ENCODE measurements at regions not wholly inside any gene's neighbourhood (a gene's known extent, or its start where the extent isn't known, plus 50 kb on each side); places are given as distances from the start of the nearest gene placed in this dataset.

DNA sequence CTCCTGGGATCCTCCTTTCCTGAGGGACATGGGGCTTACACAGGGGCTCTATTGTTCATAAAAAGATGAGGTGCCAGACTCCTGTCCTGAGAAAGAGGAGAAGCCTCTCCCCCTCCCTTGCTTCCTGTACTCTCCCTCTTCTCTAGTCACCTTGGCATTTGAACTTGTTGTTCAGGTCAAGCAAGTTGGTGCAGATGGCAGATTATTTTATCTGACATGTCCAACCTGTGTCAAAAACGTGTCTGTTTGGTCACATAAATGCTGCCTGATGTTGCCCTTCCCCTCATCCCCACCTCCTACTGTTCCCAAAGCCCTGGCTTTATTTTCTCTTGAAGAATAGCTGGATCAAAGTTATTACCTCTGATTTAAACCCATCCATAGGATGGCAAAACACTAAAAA, 154.8 kb downstream of the TMX1 start:
- H3K36me3 Mint-ChIP-seq = no peaks in the 10 kb centered on the region
- no peak overlapping the region for H3K4me3 Mint-ChIP-seq
- no peak overlapping the region for H3K27ac Mint-ChIP-seq
- ATAC-seq (ENCODE audit: low read depth in 2 of 2) = no peak
- peaks cover 10 to 37% (median 34%) of the 10 kb centered on the region in 3 donors for H3K27me3 Mint-ChIP-seq
- no peak for DNase-seq
- peaks cover 0 to 4% (median 0%) of the 10 kb centered on the region in 7 donors for H3K9me3 Mint-ChIP-seq
- H3K4me1 Mint-ChIP-seq = no peaks in the 10 kb centered on the region

DNA sequence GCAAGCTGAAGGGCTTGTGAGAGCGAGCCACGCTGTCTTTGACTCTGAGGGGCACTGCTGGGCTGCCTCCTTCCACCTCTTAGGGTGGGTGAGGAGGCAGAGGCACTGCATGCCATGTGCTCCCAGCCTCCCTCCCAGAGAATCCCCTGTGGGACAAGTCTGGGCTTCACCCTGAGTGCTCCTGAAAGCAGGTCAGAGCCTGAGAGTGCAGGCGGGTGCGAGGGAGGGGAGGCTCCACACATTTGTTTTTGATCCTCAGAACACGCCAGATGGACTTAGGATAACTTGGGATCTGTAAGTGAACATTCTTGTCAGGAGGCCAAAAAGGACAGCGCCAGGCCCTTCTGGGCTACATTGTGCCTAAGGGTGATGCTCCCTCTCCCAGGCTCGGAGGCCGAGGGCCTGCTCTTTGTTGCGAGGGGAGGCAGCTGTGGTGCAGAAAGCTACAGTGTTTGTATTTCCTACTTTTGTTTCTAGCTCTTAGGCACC, 155.4 kb downstream of the TMX1 start:
- ATAC-seq (ENCODE audit: low read depth in 2 of 2) (no peak), DNase-seq (no peak)
- no peak overlapping the region for H3K27ac Mint-ChIP-seq
- no peaks in the 10 kb centered on the region for H3K4me1 Mint-ChIP-seq
- H3K27me3 Mint-ChIP-seq = peaks cover 14 to 34% (median 33%) of the 10 kb centered on the region in 3 donors
- no peak overlapping the region for H3K4me3 Mint-ChIP-seq
- peaks cover 0 to 2% (median 0%) of the 10 kb centered on the region in 7 donors for H3K9me3 Mint-ChIP-seq
- H3K36me3 Mint-ChIP-seq = no peaks in the 10 kb centered on the region

DNA sequence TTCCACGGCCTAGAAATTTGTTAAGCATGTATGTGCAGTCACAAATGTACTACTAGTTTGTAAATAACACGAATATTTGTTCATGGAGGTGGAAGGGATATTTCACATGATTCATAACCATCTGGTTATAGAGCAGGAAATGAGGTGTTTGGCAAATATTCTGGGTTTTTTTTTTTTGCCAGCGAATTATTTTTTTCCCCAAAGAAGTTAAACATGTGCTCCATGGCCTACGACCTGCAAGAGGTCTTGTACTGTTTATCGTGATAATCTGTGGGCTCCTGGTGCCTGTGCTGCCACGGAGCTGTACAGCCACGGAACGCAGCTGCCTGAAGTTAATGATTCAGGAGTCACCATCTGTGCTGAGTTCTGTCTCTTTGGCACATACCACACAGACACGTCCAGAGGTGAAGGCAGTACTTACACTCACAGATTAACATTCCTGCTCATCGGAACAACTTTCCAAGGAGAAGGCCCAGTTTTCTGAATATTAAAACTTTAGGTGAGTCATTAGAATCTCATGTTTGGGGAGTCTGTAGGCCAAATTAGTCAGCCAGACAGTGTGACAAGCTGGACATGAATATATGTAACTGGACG, 156.3 kb downstream of the TMX1 start:
- ATAC-seq (ENCODE audit: low read depth in 2 of 2) = no peak
- no peaks in the 10 kb centered on the region for H3K4me1 Mint-ChIP-seq
- no peaks in the 10 kb centered on the region for H3K36me3 Mint-ChIP-seq
- H3K4me3 Mint-ChIP-seq = no peak overlapping the region
- peaks cover 14 to 34% (median 32%) of the 10 kb centered on the region in 3 donors for H3K27me3 Mint-ChIP-seq
- no peak for DNase-seq
- H3K9me3 Mint-ChIP-seq = peaks cover 0 to 2% (median 0%) of the 10 kb centered on the region in 7 donors
- H3K27ac Mint-ChIP-seq = no peak overlapping the region

DNA sequence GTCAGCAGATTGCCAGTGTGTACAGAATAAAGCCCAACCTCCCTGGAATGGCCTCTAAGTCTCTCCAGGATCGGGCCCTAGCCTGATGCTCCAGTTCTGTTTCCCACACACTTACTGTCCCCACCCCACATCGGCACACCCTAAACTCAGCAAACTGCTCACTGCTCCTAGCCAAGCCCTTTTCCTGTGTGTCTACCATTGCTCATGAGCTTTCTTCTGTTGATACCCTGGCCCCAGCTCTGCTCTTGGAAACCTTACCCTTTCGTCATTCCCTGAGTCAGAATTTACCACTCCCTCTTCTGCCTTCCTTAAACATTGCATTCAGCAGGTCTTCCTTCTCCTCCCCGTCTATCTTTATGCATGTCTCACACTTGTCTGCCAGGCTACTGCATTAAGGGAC, 158.9 kb downstream of the TMX1 start:
- no peak overlapping the region for H3K27ac Mint-ChIP-seq
- DNase-seq = no peak
- H3K36me3 Mint-ChIP-seq = no peaks in the 10 kb centered on the region
- H3K9me3 Mint-ChIP-seq = peaks cover 0 to 5% (median 0%) of the 10 kb centered on the region in 7 donors
- H3K4me3 Mint-ChIP-seq = no peak overlapping the region
- H3K4me1 Mint-ChIP-seq = no peaks in the 10 kb centered on the region
- H3K27me3 Mint-ChIP-seq = peaks cover 14 to 41% (median 39%) of the 10 kb centered on the region in 3 donors
- no peak for ATAC-seq (ENCODE audit: low read depth in 2 of 2)

DNA sequence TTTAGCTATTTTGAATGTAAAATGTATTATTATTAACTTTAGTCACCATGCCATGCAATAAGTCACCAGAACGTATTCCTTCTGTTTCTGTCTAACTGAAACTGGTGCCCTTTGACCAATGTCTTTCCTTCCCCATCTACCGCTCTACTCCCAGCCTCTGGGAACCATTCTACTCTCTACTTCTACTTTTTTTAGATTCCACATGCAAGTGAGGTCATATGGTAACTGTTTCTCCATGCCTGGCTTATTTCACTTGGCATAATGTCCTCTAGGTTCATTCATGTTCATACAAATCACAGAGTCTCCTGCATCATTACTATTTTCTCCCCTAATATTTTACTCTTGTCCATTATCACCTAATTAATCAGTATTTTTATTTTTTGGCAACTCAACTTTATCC, 160.1 kb downstream of the TMX1 start:
- Mint-ChIP-seq H3K27ac (peak overlapping the region in 1 of 6 donors; percentile 59), H3K27me3 (peaks cover 18 to 36% (median 32%) of the 10 kb centered on the region in 3 donors), H3K9me3 (peaks cover 0 to 5% (median 0%) of the 10 kb centered on the region in 7 donors), H3K36me3 (no peaks in the 10 kb centered on the region), H3K4me3 (no peak overlapping the region), H3K4me1 (no peaks in the 10 kb centered on the region)
- DNase-seq (no peak), ATAC-seq (ENCODE audit: low read depth in 2 of 2) (no peak)

DNA sequence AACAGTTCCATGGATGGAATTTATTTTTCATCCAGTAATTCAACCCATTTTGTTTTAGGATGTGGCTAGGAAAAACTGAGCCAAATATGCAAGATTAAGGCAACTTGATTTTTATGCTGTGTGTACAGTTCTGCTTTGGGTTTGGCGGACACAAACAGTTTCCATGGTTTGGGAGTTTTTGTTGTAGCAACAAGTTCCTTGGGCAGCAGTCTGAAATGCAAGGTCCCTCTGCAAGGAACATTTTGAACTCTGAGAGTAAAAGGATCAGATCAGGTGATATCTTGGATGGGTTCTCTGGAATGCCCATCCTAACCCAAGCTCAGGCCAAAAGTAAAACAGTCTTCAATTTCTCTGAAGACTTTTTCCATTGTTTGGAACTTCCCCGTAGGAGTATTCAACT, 161.2 kb downstream of the TMX1 start:
- Mint-ChIP-seq H3K4me1 (no peaks in the 10 kb centered on the region), H3K4me3 (no peak overlapping the region), H3K27me3 (peaks cover 23 to 32% (median 31%) of the 10 kb centered on the region in 3 donors), H3K36me3 (no peaks in the 10 kb centered on the region), H3K9me3 (peaks cover 0 to 5% (median 0%) of the 10 kb centered on the region in 7 donors), H3K27ac (no peak overlapping the region)
- ATAC-seq (ENCODE audit: low read depth in 2 of 2) = no peak
- DNase-seq = no peak

DNA sequence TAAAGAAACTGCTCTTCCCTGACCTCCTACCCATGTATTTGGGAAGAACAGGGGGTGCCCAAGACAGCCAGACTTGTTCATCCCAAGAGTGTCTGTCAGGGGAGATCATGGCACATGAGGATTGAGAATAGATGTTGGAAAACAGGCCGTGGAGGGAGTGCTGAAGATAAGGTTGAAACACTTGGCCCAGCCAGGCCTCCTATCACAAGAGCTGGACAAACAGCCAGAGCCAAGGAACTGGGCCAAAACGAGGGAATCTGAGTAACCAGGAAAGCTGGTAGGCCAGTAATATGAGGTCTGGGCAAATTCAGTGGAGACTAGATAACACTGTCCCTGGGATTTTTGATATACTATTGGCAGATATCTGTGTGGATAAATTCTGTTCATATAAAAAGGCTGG, 161.7 kb downstream of the TMX1 start:
- DNase-seq (no peak), ATAC-seq (ENCODE audit: low read depth in 2 of 2) (no peak)
- Mint-ChIP-seq H3K9me3 (peaks cover 0 to 5% (median 0%) of the 10 kb centered on the region in 7 donors), H3K36me3 (no peaks in the 10 kb centered on the region), H3K4me1 (no peaks in the 10 kb centered on the region), H3K27ac (no peak overlapping the region), H3K4me3 (no peak overlapping the region), H3K27me3 (peaks cover 23 to 29% (median 27%) of the 10 kb centered on the region in 3 donors)

DNA sequence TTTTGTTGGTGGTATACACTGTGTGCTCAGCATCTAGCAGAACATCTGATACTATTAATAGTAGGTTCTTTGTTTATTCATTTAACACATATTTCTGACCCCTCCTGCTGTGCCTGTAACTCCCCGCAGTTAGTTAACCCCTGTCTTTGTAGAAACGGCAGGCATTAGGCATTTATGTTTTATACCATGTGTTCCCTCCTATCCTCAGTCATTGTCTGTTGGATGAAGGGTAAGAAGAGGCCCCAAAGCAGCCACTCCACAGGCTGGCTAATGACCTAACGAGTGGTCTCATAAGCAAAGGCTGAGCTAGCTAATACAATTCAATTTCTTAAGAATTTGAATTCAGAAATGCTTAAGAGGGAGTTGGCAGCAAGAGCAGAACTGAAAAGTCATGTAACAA, 170.8 kb downstream of the TMX1 start:
- ATAC-seq (ENCODE audit: low read depth in 2 of 2) (no peak), DNase-seq (no peak)
- Mint-ChIP-seq H3K4me3 (no peak overlapping the region), H3K4me1 (no peaks in the 10 kb centered on the region), H3K27me3 (peaks cover 11 to 22% (median 17%) of the 10 kb centered on the region in 3 donors), H3K27ac (no peak overlapping the region), H3K36me3 (no peaks in the 10 kb centered on the region), H3K9me3 (peaks cover 0 to 19% (median 10%) of the 10 kb centered on the region in 7 donors)

DNA sequence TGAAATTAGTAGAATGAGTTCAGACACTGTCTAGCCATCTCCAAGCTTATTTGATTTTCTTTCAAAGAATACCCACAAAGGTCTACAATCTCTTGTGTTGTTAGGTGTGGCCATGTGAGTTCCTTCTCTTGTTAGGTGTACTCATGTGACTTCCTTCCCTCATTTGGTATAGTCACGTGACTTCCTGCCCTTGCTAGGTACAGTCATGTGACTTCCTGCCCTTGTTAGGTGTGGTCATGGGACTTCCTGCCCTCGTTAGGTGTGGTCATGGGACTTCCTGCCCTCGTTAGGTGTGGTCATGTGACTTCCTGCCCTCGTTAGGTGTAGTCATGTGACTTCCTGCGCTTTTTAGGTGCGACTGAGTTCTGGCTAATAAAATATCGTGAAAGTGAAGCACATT, 179.6 kb downstream of the TMX1 start:
- ATAC-seq (ENCODE audit: low read depth in 2 of 2) (peak; percentile 84 to 89), DNase-seq (peak; percentile 25)
- H3K36me3 Mint-ChIP-seq = no peaks in the 10 kb centered on the region
- H3K4me3 Mint-ChIP-seq = peak overlapping the region in 1 of 8 donors; percentile 3
- H3K9me3 Mint-ChIP-seq = peaks cover 11 to 46% (median 24%) of the 10 kb centered on the region in 7 donors
- H3K4me1 Mint-ChIP-seq = peaks cover 4 to 6% (median 5%) of the 10 kb centered on the region in 3 donors
- peaks cover 13 to 34% (median 27%) of the 10 kb centered on the region in 3 donors for H3K27me3 Mint-ChIP-seq
- H3K27ac Mint-ChIP-seq = peak overlapping the region in 4 of 6 donors; percentile 13 to 90 (median 72)

DNA sequence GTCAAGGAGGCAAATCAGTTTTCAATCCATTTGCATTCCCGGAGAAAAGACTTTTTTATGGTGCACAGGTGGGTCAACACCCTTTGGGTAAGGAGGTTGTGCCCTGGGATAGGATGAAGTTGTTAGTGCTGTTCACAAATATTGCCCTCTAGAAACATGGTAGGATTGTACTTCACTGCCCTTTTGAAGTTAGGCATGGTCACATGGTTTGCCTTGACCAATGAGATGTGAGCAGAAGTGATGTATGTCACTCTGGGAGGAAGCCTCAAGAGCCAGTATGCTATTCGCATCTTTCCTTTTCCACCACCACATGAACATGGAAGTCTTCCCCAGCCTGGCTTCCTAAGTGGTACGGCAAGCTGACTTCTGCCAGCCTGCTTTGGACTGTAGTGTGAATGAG, 182.7 kb downstream of the TMX1 start:
- no peaks in the 10 kb centered on the region for H3K36me3 Mint-ChIP-seq
- DNase-seq = no peak
- H3K27me3 Mint-ChIP-seq = peaks cover 0 to 12% (median 3%) of the 10 kb centered on the region in 3 donors
- ATAC-seq (ENCODE audit: low read depth in 2 of 2) = no peak
- H3K4me3 Mint-ChIP-seq = no peak overlapping the region
- H3K9me3 Mint-ChIP-seq = peaks cover 10 to 33% (median 18%) of the 10 kb centered on the region in 7 donors
- H3K27ac Mint-ChIP-seq = no peak overlapping the region
- H3K4me1 Mint-ChIP-seq = peaks cover 4 to 6% (median 5%) of the 10 kb centered on the region in 3 donors

DNA sequence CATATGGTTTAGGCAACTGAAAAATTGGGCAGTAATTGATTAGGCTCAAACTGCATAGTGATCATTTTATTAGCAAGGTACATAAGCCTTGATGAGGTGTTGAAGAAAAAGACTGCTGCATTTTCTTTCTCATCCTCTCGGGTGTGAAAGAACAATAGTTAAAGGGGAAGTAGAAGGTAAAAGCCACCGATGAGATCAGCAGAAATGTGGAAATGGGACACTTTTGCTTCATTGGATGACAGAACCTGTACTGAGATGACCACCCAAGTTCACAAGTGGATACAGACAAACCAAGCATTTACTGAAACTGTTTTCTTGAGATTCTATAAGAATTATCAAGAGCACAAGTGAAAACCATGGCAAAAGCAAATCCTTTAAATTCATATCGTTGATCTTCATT, 184.0 kb downstream of the TMX1 start:
- no peak for DNase-seq
- no peak for ATAC-seq (ENCODE audit: low read depth in 2 of 2)
- peaks cover 4 to 6% (median 5%) of the 10 kb centered on the region in 3 donors for H3K4me1 Mint-ChIP-seq
- H3K27me3 Mint-ChIP-seq = peaks cover 0 to 18% (median 0%) of the 10 kb centered on the region in 3 donors
- no peaks in the 10 kb centered on the region for H3K36me3 Mint-ChIP-seq
- H3K27ac Mint-ChIP-seq = no peak overlapping the region
- H3K9me3 Mint-ChIP-seq = peaks cover 10 to 25% (median 13%) of the 10 kb centered on the region in 7 donors
- H3K4me3 Mint-ChIP-seq = no peak overlapping the region

DNA sequence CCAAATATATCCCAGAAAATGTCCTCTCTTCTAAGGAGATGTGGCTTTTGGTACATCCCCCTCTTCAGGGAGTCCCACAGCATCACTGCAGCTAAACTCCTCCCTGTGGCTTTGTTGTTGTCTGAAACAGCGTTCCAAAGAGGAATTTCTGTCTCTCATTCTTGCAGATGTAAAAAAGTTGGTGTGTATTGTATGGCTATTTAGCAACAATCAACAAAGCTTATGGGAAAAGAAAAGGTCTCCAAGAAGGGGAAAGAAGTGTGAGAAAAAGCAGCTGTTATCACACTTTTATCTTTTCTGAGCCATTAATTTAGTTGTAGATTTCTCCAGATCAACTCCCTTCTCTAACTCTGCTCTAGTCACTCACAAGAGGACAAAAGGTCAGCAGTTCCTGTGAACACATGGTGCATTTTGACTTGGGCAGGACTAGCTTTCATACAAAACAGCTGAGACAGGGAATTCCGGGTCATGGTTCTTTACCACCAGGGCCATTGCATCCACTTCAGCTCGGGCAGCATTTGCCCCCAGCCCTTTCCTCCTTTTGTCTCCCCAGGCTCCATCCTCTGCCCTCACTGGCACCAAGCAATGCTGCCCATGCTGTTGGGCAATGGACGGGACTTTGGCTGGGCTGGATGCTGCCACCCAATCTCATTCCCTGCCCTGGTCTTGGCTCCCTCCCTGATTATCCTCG, 184.7 kb downstream of the TMX1 start:
- no peak for ATAC-seq (ENCODE audit: low read depth in 2 of 2)
- H3K9me3 Mint-ChIP-seq = peaks cover 6 to 19% (median 11%) of the 10 kb centered on the region in 7 donors

DNA sequence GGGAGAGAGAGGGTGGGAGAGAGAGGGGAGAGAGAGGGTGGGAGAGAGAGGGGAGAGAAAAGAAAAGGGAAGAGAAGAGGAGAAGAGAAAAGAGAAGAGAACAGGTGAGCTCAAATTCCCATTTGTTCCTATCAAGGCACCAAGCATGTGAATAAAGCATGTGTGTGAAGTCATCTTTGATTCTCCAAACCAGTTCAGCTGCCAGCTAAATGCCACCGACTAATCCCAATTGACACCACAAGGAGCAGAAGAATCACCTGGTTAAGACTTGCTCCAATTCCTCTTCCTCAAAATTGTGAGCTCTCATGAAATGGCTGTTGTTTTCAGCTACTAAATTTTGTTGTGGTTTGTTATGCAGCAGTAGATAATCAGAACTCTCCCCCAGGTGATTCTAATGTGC, 188.9 kb downstream of the TMX1 start:
- Mint-ChIP-seq H3K4me3 (no peak overlapping the region), H3K9me3 (peaks cover 0 to 3% (median 0%) of the 10 kb centered on the region in 7 donors), H3K36me3 (no peaks in the 10 kb centered on the region), H3K27ac (no peak overlapping the region), H3K4me1 (peaks cover 0 to 4% (median 0%) of the 10 kb centered on the region in 3 donors), H3K27me3 (peaks cover 5 to 23% (median 12%) of the 10 kb centered on the region in 3 donors)
- ATAC-seq (ENCODE audit: low read depth in 2 of 2) = no peak
- no peak for DNase-seq

More for the DNA sequence above, 184.7 kb downstream of the TMX1 start:
- DNase-seq = no peak
- Mint-ChIP-seq H3K27me3 (peaks cover 0 to 22% (median 4%) of the 10 kb centered on the region in 3 donors), H3K4me3 (no peak overlapping the region), H3K36me3 (no peaks in the 10 kb centered on the region), H3K4me1 (peaks cover 4 to 6% (median 5%) of the 10 kb centered on the region in 3 donors), H3K27ac (no peak overlapping the region)

DNA sequence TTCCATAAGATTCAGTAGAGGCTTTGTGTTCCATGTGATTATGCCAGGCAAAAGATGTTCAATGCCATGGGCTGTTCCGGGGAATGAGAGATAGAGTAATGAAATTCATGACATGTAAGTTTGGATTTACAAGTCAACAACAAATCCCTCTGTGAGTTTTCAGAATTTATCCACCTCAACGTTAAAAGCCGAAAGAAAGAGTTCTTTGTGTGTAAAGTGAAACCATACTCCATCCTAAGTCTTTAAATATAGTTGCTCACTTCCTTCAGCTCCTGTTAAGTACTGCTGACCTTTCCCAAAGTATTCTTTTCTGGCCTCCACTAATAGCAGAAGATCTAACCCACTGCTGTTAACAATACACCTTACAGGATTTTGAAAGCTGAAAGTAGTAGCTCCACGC, 190.0 kb downstream of the TMX1 start:
- Mint-ChIP-seq H3K9me3 (peaks cover 0 to 3% (median 0%) of the 10 kb centered on the region in 7 donors), H3K27me3 (peaks cover 5 to 23% (median 12%) of the 10 kb centered on the region in 3 donors), H3K36me3 (no peaks in the 10 kb centered on the region), H3K27ac (no peak overlapping the region), H3K4me1 (peaks cover 0 to 4% (median 0%) of the 10 kb centered on the region in 3 donors), H3K4me3 (no peak overlapping the region)
- DNase-seq (no peak), ATAC-seq (ENCODE audit: low read depth in 2 of 2) (no peak)

All from naive B cell (primary cell).